ENCODE measurements at regions not wholly inside any gene's neighbourhood (a gene's known extent, or its start where the extent isn't known, plus 50 kb on each side); places are given as distances from the start of the nearest gene placed in this dataset.

DNA sequence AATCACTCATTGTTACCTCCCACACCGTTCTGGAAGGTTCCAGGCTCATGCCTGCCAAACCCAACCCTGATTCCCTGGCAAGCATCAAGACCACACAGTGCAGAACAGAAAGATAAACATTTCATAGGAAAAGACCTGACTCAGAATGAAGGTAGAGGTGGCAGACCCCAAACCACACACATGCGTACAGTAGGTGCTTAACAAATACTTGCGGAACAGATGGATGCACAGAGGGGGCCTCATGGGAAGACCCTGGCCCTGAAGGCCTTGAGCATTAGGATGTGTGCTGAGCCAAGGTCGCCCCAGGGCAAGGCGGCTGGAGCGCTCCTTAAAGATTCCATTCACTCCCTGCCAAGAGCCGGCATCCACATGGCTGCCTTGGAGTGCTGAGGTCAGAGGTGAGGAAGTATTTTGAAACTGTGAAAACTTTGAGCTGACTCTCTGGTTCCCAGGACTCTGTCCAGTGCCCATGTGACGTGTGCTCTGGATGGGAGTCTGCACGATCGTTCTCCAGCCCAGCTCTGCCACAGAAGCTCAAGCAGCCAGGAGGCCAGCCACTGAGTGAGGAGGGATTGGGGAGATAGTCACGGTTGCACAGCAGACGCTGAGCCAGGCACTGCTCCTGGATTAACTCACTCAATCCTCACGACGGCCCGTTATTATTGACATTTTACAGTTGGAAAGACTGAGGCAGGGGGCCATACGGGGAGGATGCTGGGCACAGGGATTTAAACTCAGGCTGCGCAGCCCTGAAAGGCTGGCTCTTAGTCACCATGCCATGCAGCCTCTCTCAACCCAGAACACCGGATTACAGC, 65.5 kb upstream of the AFDN start:
- Histone ChIP-seq H2BK15ac (ENCODE audit: low read depth, low read length) (no peak overlapping the region), H3K56ac (ENCODE audit: extremely low read depth, insufficient read depth, low read length) (no peak overlapping the region), H4K91ac (ENCODE audit: insufficient read depth, low read depth, low read length) (no peak overlapping the region), H4K8ac (ENCODE audit: low read depth in 2 of 2, low read length in 2 of 2) (no peak overlapping the region), H2BK120ac (ENCODE audit: low read depth, low read length) (no peak overlapping the region), H3K4ac (ENCODE audit: low read depth, low read length) (no peak overlapping the region), H3K79me1 (ENCODE audit: low read depth in 1 of 2, low read length in 2 of 2) (no peaks in the 10 kb centered on the region), H3K27me3 (ENCODE audit: control insufficient read depth, insufficient read depth, low read length) (no peaks in the 10 kb centered on the region), H3K9me1 (ENCODE audit: insufficient read depth, low read length) (no peaks in the 10 kb centered on the region), H3K36me3 (ENCODE audit: control insufficient read depth, insufficient read depth, low read length) (no peaks in the 10 kb centered on the region), H3K4me2 (ENCODE audit: low read depth, low read length) (no peak overlapping the region), H4K20me1 (ENCODE audit: insufficient read depth, low read length) (no peaks in the 10 kb centered on the region), H3K23ac (ENCODE audit: low read depth, low read length) (no peak overlapping the region), H3K4me1 (ENCODE audit: control insufficient read depth, insufficient read depth, low read length) (no peaks in the 10 kb centered on the region), H4K5ac (ENCODE audit: low read depth, low read length) (no peak overlapping the region), H3K9ac (ENCODE audit: low read depth, low read length) (no peak overlapping the region), H2BK20ac (ENCODE audit: low read depth, low read length) (no peak overlapping the region), H2AK5ac (ENCODE audit: low read depth, low read length) (no peak overlapping the region), H3K18ac (ENCODE audit: low read depth, low read length) (no peak overlapping the region), H2AK9ac (replicated peaks; ENCODE audit: low read depth, low read length, poor library complexity) (no peak overlapping the region), H3K14ac (replicated peaks; ENCODE audit: low read depth, low read length) (no peak overlapping the region), H3K9me3 (ENCODE audit: control insufficient read depth, insufficient read depth, low read length) (peaks cover 32% of the 10 kb centered on the region), H2BK5ac (ENCODE audit: low read depth, low read length, poor library complexity, severe bottlenecking) (no peak overlapping the region), H2AFZ (replicated peaks; ENCODE audit: low read length, poor library complexity) (peak overlapping the region; percentile 11), H3K27ac (ENCODE audit: insufficient read depth, low read length) (no peak overlapping the region), H3K4me3 (ENCODE audit: insufficient read depth, low read depth, low read length) (no peak overlapping the region)
- DNase-seq (peak; percentile 0), ATAC-seq (ENCODE audit: low read depth) (no peak; the same call in 1 of the 2 replicates)
- no peak for TF ChIP-seq NFE2L2 (IDR thresholded peaks at IDR 0.05; ENCODE audit: low read depth, low read length)
- in situ Hi-C loops (cut with MboI; ENCODE audit: low sequenced_read_pairs) (no loop called here), dilution Hi-C loops (cut with HindIII; ENCODE audit: low sequenced_read_pairs, unreplicated experiment) (no loop called here), intact Hi-C loops (cut with micrococcal nuclease) (no loop called here)
- POLR2A ChIA-PET (ENCODE audit: unreplicated experiment): no interaction called here
- BruUV-seq (replicated peaks): no TSS peak
- CTCF ChIA-PET: no interaction called here
- WGBS, 2 experiments (ENCODE audit: extremely low coverage in 2 of 2, insufficient read length in 1 of 2): 40% methylated on average over 1 of the region's 18 CpGs; no CpG with 5 or more reads in 1 of the 2 experiments

Data from IMR-90 (cell line).